HG03060 (cell line): ENCODE measurements at regions not wholly inside any gene's neighbourhood (a gene's known extent, or its start where the extent isn't known, plus 50 kb on each side); places are given as distances from the start of the nearest gene placed in this dataset.

Experiments used
- ATAC-seq: cut with Tn5 transposase; IDR thresholded peaks from one replicate; pipeline ENCODE4 v1.9.1; 2021; ENCODE audit warnings: low read depth, moderate number of reproducible peaks; ENCODE audit not compliant: unreplicated experiment

- no peak for ATAC-seq
Observed at GRCh38 chr6:163992056-163992455, 577.5 kb downstream of the QKI start.

- ATAC-seq = no peak
Observed at GRCh38 chr6:163991321-163991720, 576.8 kb downstream of the QKI start.

GRCh38 chr6:163986313-163986712 is 571.8 kb downstream of the QKI start:
- ATAC-seq = no peak

GRCh38 chr6:163985710-163986109 is 571.2 kb downstream of the QKI start:
- ATAC-seq = no peak

GRCh38 chr6:163985040-163985439 is 570.5 kb downstream of the QKI start:
- ATAC-seq = no peak

GRCh38 chr6:163984124-163984936 is 569.8 kb downstream of the QKI start:
- peak; percentile 61 for ATAC-seq

GRCh38 chr6:163983679-163984078 is 569.2 kb downstream of the QKI start:
- ATAC-seq = no peak

GRCh38 chr6:163974322-163974721 is 559.8 kb downstream of the QKI start:
- ATAC-seq = no peak

- ATAC-seq = no peak
Observed at GRCh38 chr6:163971841-163972838, 557.6 kb downstream of the QKI start.

- ATAC-seq = no peak
Observed at GRCh38 chr6:163970846-163971564, 556.5 kb downstream of the QKI start.

- ATAC-seq = no peak
Observed at GRCh38 chr6:163965426-163966348, 551.2 kb downstream of the QKI start.

- ATAC-seq = no peak
Observed at GRCh38 chr6:163964789-163965188, 550.3 kb downstream of the QKI start.

GRCh38 chr6:163963205-163964120 is 548.9 kb downstream of the QKI start:
- no peak for ATAC-seq

- no peak for ATAC-seq
Observed at GRCh38 chr6:163962627-163963117, 548.2 kb downstream of the QKI start.

GRCh38 chr6:163960128-163960527 is 545.6 kb downstream of the QKI start:
- no peak for ATAC-seq

- no peak for ATAC-seq
Observed at GRCh38 chr6:163958646-163959045, 544.1 kb downstream of the QKI start.

GRCh38 chr6:163956571-163957407 is 542.3 kb downstream of the QKI start:
- peak; percentile 96 for ATAC-seq

- ATAC-seq = no peak
Observed at GRCh38 chr6:163955756-163956155, 541.2 kb downstream of the QKI start.
